NCI-H345 (cell line): ENCODE measurements at regions not wholly inside any gene's neighbourhood (a gene's known extent, or its start where the extent isn't known, plus 50 kb on each side); places are given as distances from the start of the nearest gene placed in this dataset.
A peak's percentile ranks its signal among the peaks of the same experiment; 100 is the strongest.

Source experiments
- DNase-seq: peaks from one replicate; lab custom pipeline; 2025; lab: John Stamatoyannopoulos, UW

GRCh38 chr2:23198316-23199114 lies 186.5 kb upstream of the KLHL29 start:
- peak; percentile 9 for DNase-seq

GRCh38 chr2:23199115-23199918 lies 185.7 kb upstream of the KLHL29 start:
- peak; percentile 76 for DNase-seq

- no peak for DNase-seq
These were observed 184.8 kb upstream of the KLHL29 start for GRCh38 chr2:23200068-23200786.

- no peak for DNase-seq
These were observed 184.2 kb upstream of the KLHL29 start for GRCh38 chr2:23200787-23201114.

- no peak for DNase-seq
These were observed 181.6 kb upstream of the KLHL29 start for GRCh38 chr2:23203383-23203782.

- no peak for DNase-seq
These were observed 180.2 kb upstream of the KLHL29 start for GRCh38 chr2:23204685-23205242.

GRCh38 chr2:23206650-23207049 lies 178.3 kb upstream of the KLHL29 start:
- DNase-seq, result no peak

- no peak for DNase-seq
These were observed 177.1 kb upstream of the KLHL29 start for GRCh38 chr2:23207871-23208270.

GRCh38 chr2:23208339-23208738 lies 176.6 kb upstream of the KLHL29 start:
- no peak for DNase-seq

GRCh38 chr2:23209059-23209458 lies 175.9 kb upstream of the KLHL29 start:
- DNase-seq, result no peak

- no peak for DNase-seq
These were observed 172.9 kb upstream of the KLHL29 start for GRCh38 chr2:23211987-23212583.

- DNase-seq, result no peak
These were observed 171.8 kb upstream of the KLHL29 start for GRCh38 chr2:23213196-23213595.

GRCh38 chr2:23215016-23215415 lies 170.0 kb upstream of the KLHL29 start:
- DNase-seq, result no peak

GRCh38 chr2:23219666-23220065 lies 165.3 kb upstream of the KLHL29 start:
- DNase-seq, result no peak

- no peak for DNase-seq
These were observed 164.4 kb upstream of the KLHL29 start for GRCh38 chr2:23220513-23221094.

GRCh38 chr2:23221236-23221635 lies 163.7 kb upstream of the KLHL29 start:
- DNase-seq, result no peak

GRCh38 chr2:23221901-23222300 lies 163.1 kb upstream of the KLHL29 start:
- DNase-seq, result no peak

GRCh38 chr2:23230885-23231284 lies 154.1 kb upstream of the KLHL29 start:
- no peak for DNase-seq

GRCh38 chr2:23231865-23232264 lies 153.1 kb upstream of the KLHL29 start:
- DNase-seq, result no peak

GRCh38 chr2:23235292-23235691 lies 149.7 kb upstream of the KLHL29 start:
- DNase-seq, result no peak

GRCh38 chr2:23235736-23236135 lies 149.2 kb upstream of the KLHL29 start:
- DNase-seq, result no peak

GRCh38 chr2:23237147-23237546 lies 147.8 kb upstream of the KLHL29 start:
- DNase-seq, result no peak
